HepG2 (cell line): ENCODE measurements at regions not wholly inside any gene's neighbourhood (a gene's known extent, or its start where the extent isn't known, plus 50 kb on each side); places are given as distances from the start of the nearest gene placed in this dataset.

Source experiments
- ADNP ChIP-seq: sonication (generic); formaldehyde crosslinking; IDR thresholded peaks from 2 replicates; pipeline ENCODE4 v1.4.0; 2020; ENCODE audit warnings: missing genetic modification reagents
- AKAP8 ChIP-seq: sonication (generic); formaldehyde crosslinking; IDR thresholded peaks from 2 replicates; pipeline ENCODE4 v1.5.1; 2020; ENCODE audit warnings: mild to moderate bottlenecking, missing genetic modification reagents
- ARHGAP35 ChIP-seq: sonication (generic); formaldehyde crosslinking; IDR thresholded peaks from 2 replicates; pipeline ENCODE4 v1.9.0; 2022; ENCODE audit warnings: mild to moderate bottlenecking, inconsistent platforms, moderate library complexity, missing genetic modification reagents, borderline replicate concordance
- CBX5 ChIP-seq: sonication (generic); formaldehyde crosslinking; IDR thresholded peaks from 2 replicates; pipeline ENCODE4 v1.4.0; 2020; ENCODE audit warnings: missing genetic modification reagents, borderline replicate concordance
- CEBPZ ChIP-seq: IDR thresholded peaks from 2 replicates; pipeline ENCODE4 v1.6.1; 2012; ENCODE audit warnings: low read length, improper control_type of control experiment
- MBNL3 ChIP-seq: fragments of 250-450 bp; sonication (Bioruptor Pico); conservative IDR thresholded peaks from 2 replicates; pipeline ENCODE4 v1.8.0; 2022; ENCODE audit warnings: mild to moderate bottlenecking, inconsistent platforms
- MEIS1 ChIP-seq: sonication (generic); formaldehyde crosslinking; IDR thresholded peaks from 2 replicates; pipeline ENCODE4 v1.9.0; 2021; ENCODE audit warnings: mild to moderate bottlenecking, missing genetic modification reagents, moderate library complexity, borderline replicate concordance
- PPARG ChIP-seq: conservative IDR thresholded peaks from 2 replicates; pipeline ENCODE4 v1.6.1; 2016; ENCODE audit warnings: missing biosample characterization, missing genetic modification reagents
- REXO4 ChIP-seq: sonication (generic); formaldehyde crosslinking; IDR thresholded peaks from 2 replicates; pipeline ENCODE4 v1.8.0; 2022; ENCODE audit warnings: missing genetic modification reagents, mild to moderate bottlenecking, borderline replicate concordance
- SKI ChIP-seq: fragments of 450-650 bp; IDR thresholded peaks from one replicate; pipeline ENCODE4 v1.6.1; 2018; ENCODE audit warnings: mild to moderate bottlenecking; ENCODE audit not compliant: partially characterized antibody
- SRY ChIP-seq: sonication (generic); formaldehyde crosslinking; IDR thresholded peaks from 2 replicates; pipeline ENCODE4 v1.8.0; 2022; ENCODE audit warnings: mild to moderate bottlenecking, missing genetic modification reagents
- ZMAT3 ChIP-seq: sonication (generic); formaldehyde crosslinking; conservative IDR thresholded peaks from 2 replicates; pipeline ENCODE4 v1.7.0; 2021; ENCODE audit warnings: missing genetic modification reagents
- ZNF296 ChIP-seq: sonication (generic); formaldehyde crosslinking; conservative IDR thresholded peaks from 2 replicates; pipeline ENCODE4 v1.5.0; 2020; ENCODE audit warnings: mild to moderate bottlenecking, missing genetic modification reagents
- ZSCAN25 ChIP-seq: sonication (generic); formaldehyde crosslinking; IDR thresholded peaks from 2 replicates; pipeline ENCODE4 v1.8.0; 2022; ENCODE audit warnings: mild to moderate bottlenecking, missing genetic modification reagents
- ZSCAN5A ChIP-seq: sonication (generic); formaldehyde crosslinking; IDR thresholded peaks from 2 replicates; pipeline ENCODE4 v1.8.0; 2022; ENCODE audit warnings: mild to moderate bottlenecking, missing genetic modification reagents, borderline replicate concordance
- TF ChIP-seq, protein P1 (sequence below): IDR thresholded peaks from 2 replicates; pipeline ENCODE4 v1.6.1; 2016; ENCODE audit warnings: low read depth
- TF ChIP-seq, protein P2 (sequence below): sonication (generic); formaldehyde crosslinking; IDR thresholded peaks from 2 replicates; pipeline ENCODE4 v1.4.0; 2020; ENCODE audit warnings: low read depth, mild to moderate bottlenecking, missing genetic modification reagents
- TF ChIP-seq, protein P3 (sequence below): sonication (generic); formaldehyde crosslinking; IDR thresholded peaks from 2 replicates; pipeline ENCODE4 v1.4.0; 2020; ENCODE audit warnings: missing genetic modification reagents, borderline replicate concordance
- TF ChIP-seq, protein P4 (sequence below), 2 experiments: sonication (generic) in 1 of 2; formaldehyde crosslinking in 1 of 2; IDR thresholded peaks; 2 replicates each; pipeline versions ENCODE4 v1.4.0 to v1.6.1; 2018 to 2020; ENCODE audit warnings: missing genetic modification reagents in 2 of 2, borderline replicate concordance in 1 of 2, low read depth in 1 of 2, mild to moderate bottlenecking in 1 of 2, missing biosample characterization in 1 of 2

DNA sequence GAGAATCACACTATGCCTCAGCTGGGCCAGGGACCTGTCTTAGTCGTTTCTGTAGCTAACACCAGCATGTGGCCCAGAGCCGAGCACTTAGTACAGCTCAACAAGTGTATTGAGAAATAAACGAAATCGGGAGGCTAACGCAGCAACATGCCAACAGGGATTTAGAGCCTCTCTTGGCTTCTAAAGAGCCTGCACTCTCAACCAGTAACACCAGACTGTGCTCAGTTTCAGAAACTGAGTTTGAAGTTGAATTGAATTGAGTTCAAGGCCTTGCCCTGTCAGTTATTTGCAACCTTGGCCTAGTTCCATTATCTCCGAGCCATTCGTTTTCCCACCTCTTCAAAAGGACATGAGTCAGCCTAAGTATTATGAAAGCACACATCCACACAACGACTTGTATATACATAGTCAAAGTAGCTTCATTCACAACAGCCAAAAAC, 71.3 kb upstream of the LDB2 start (continued):
- TF ChIP-seq ZSCAN5A (CRISPR knock-in tag) (no peak), SKI (peak; percentile 41), PPARG (CRISPR knock-in tag) (peak; percentile 19; the same call in 1 of the 2 replicates), CEBPZ (no peak), CBX5 (CRISPR knock-in tag) (no peak), SRY (no peak), REXO4 (CRISPR knock-in tag) (no peak), ARHGAP35 (CRISPR knock-in tag) (no peak), AKAP8 (CRISPR knock-in tag) (no peak), MEIS1 (no peak), ZNF296 (no peak), ZMAT3 (CRISPR knock-in tag) (no peak), ADNP (CRISPR knock-in tag) (no peak), MBNL3 (CRISPR knock-in tag) (no peak), ZSCAN25 (CRISPR knock-in tag) (no peak)
- TF ChIP-seq, protein P1, sequence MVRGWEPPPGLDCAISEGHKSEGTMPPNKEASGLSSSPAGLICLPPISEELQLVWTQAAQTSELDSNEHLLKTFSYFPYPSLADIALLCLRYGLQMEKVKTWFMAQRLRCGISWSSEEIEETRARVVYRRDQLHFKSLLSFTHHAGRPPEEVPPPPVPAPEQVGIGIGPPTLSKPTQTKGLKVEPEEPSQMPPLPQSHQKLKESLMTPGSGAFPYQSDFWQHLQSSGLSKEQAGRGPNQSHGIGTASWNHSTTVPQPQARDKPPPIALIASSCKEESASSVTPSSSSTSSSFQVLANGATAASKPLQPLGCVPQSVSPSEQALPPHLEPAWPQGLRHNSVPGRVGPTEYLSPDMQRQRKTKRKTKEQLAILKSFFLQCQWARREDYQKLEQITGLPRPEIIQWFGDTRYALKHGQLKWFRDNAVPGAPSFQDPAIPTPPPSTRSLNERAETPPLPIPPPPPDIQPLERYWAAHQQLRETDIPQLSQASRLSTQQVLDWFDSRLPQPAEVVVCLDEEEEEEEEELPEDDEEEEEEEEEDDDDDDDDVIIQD (CRISPR knock-in tag), result peak; percentile 51; the same call in 1 of the 2 replicates
- TF ChIP-seq, protein P2, sequence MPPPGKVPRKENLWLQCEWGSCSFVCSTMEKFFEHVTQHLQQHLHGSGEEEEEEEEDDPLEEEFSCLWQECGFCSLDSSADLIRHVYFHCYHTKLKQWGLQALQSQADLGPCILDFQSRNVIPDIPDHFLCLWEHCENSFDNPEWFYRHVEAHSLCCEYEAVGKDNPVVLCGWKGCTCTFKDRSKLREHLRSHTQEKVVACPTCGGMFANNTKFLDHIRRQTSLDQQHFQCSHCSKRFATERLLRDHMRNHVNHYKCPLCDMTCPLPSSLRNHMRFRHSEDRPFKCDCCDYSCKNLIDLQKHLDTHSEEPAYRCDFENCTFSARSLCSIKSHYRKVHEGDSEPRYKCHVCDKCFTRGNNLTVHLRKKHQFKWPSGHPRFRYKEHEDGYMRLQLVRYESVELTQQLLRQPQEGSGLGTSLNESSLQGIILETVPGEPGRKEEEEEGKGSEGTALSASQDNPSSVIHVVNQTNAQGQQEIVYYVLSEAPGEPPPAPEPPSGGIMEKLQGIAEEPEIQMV (CRISPR knock-in tag), result no peak
- TF ChIP-seq, protein P3, sequence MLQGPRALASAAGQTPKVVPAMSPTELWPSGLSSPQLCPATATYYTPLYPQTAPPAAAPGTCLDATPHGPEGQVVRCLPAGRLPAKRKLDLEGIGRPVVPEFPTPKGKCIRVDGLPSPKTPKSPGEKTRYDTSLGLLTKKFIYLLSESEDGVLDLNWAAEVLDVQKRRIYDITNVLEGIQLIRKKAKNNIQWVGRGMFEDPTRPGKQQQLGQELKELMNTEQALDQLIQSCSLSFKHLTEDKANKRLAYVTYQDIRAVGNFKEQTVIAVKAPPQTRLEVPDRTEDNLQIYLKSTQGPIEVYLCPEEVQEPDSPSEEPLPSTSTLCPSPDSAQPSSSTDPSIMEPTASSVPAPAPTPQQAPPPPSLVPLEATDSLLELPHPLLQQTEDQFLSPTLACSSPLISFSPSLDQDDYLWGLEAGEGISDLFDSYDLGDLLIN, result no peak
- TF ChIP-seq, protein P4, sequence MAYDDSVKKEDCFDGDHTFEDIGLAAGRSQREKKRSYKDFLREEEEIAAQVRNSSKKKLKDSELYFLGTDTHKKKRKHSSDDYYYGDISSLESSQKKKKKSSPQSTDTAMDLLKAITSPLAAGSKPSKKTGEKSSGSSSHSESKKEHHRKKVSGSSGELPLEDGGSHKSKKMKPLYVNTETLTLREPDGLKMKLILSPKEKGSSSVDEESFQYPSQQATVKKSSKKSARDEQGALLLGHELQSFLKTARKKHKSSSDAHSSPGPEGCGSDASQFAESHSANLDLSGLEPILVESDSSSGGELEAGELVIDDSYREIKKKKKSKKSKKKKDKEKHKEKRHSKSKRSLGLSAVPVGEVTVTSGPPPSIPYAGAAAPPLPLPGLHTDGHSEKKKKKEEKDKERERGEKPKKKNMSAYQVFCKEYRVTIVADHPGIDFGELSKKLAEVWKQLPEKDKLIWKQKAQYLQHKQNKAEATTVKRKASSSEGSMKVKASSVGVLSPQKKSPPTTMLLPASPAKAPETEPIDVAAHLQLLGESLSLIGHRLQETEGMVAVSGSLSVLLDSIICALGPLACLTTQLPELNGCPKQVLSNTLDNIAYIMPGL (CRISPR knock-in tag; IDR thresholded peaks at IDR 0.05; ENCODE audit: borderline replicate concordance in 1 of 2, low read depth in 1 of 2), result no peak
